Epithelial cell of esophagus (primary cell): ENCODE measurements at regions not wholly inside any gene's neighbourhood (a gene's known extent, or its start where the extent isn't known, plus 50 kb on each side); places are given as distances from the start of the nearest gene placed in this dataset.

Experiments
- DNase-seq: peaks from one replicate; pipeline ENCODE4 v3.0.0; 2010; ENCODE audit warnings: low read depth
- H3K4me3 ChIP-seq: 2 replicates; pipeline ENCODE4 v1.5.1; 2011; ENCODE audit warnings: mild to moderate bottlenecking, low read length, control low read depth
- TF ChIP-seq, protein P1 (sequence below): IDR thresholded peaks from 2 replicates; pipeline ENCODE4 v1.5.1; 2011; ENCODE audit warnings: low read depth, mild to moderate bottlenecking, low read length, control low read depth, inconsistent platforms; ENCODE audit not compliant: insufficient read depth; ENCODE audit errors: missing control alignments

- TF ChIP-seq, protein P1, sequence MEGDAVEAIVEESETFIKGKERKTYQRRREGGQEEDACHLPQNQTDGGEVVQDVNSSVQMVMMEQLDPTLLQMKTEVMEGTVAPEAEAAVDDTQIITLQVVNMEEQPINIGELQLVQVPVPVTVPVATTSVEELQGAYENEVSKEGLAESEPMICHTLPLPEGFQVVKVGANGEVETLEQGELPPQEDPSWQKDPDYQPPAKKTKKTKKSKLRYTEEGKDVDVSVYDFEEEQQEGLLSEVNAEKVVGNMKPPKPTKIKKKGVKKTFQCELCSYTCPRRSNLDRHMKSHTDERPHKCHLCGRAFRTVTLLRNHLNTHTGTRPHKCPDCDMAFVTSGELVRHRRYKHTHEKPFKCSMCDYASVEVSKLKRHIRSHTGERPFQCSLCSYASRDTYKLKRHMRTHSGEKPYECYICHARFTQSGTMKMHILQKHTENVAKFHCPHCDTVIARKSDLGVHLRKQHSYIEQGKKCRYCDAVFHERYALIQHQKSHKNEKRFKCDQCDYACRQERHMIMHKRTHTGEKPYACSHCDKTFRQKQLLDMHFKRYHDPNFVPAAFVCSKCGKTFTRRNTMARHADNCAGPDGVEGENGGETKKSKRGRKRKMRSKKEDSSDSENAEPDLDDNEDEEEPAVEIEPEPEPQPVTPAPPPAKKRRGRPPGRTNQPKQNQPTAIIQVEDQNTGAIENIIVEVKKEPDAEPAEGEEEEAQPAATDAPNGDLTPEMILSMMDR, result no peak
- peak; percentile 11 for DNase-seq
- no peak overlapping the region for H3K4me3 ChIP-seq
Observed at GRCh38 chr2:220695397-220696279, 876.5 kb downstream of the EPHA4 start.

DNA sequence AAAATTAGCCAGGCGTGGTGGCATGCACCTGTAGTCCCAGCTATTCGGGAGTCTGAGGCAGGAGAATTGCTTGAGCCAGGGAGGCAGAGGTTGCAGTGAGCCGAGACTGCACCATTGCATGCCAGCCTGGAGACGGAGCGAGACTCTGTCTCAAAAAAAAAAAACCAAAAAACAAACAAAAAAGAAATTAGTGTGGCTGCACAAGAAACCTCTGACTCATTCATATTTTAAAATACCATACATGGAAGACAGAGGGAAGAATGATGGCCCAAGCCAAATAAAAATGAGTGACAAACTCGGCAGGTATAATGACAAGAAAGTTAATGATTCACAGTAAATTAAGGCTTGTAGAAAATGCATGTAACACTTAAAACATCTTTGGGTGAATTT is 875.8 kb downstream of the EPHA4 start:
- no peak for DNase-seq
- H3K4me3 ChIP-seq, result no peak overlapping the region
- TF ChIP-seq, protein P1, result no peak

DNA sequence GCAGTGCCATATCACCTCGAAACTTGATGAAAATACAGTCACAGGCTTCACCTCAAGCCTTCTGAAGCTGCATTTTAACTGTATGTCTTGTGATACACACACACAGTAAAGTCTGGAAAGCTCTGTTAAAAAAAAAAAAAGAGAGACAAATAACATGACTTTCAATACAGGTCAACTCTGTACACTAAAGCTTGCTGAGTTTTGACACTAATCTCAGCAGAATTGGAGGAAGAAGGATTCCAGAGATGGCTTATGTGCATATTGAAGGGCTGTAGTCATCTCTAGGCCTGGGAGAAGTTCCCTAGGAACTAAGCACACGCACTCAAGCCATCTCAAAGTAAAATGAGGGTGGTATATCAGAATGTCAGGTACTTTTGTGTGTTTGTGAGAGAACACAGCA is 875.1 kb downstream of the EPHA4 start:
- no peak overlapping the region for H3K4me3 ChIP-seq
- DNase-seq, result no peak
- TF ChIP-seq, protein P1, result no peak

GRCh38 chr2:220701115-220701514 is 871.0 kb downstream of the EPHA4 start:
- TF ChIP-seq, protein P1, result no peak
- peak; percentile 32 for DNase-seq
- H3K4me3 ChIP-seq, result no peak overlapping the region

GRCh38 chr2:220703279-220703678 is 868.8 kb downstream of the EPHA4 start:
- H3K4me3 ChIP-seq, result no peak overlapping the region
- DNase-seq, result no peak
- TF ChIP-seq, protein P1, result no peak

DNA sequence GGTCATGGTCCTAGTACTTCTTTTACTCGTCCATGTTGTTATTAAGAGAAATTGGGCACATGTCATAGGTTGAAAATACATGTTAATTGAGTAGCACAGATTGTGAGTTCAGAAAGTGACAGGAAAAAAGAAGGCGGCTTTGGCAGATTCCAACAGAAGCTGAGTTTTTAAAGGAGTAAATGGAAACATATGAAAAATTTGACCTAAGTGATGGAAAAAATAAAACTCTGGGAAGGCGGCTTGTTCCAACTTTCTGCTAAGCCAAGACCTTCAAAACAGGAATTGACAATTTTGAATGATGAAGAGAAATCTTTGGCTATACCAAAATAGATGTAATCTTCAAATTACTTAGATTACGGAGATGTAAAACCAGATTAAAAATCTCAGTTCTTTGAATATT is 868.0 kb downstream of the EPHA4 start:
- TF ChIP-seq, protein P1, result no peak
- no peak overlapping the region for H3K4me3 ChIP-seq
- DNase-seq, result no peak

DNA sequence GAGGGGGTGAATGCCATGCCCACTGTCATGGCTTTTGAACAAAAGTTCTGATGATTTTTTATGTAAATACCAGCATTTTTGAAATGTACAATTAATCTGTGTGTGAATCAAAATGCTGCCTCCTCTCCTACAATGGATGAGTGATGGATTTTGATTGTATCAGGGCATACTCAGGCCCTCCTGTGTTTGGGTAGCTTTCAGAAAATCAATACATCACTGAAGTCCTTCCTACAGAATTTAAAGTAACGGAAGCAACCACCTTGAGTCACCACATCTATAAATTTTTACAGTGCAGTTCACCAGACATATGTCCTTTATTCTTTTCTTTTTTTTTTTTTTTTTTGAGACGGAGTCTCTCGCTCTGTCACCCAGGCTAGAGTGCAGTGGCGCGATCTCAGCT is 867.3 kb downstream of the EPHA4 start:
- TF ChIP-seq, protein P1, result no peak
- no peak for DNase-seq
- no peak overlapping the region for H3K4me3 ChIP-seq
